WTC11 (cell line): ENCODE measurements at regions not wholly inside any gene's neighbourhood (a gene's known extent, or its start where the extent isn't known, plus 50 kb on each side); places are given as distances from the start of the nearest gene placed in this dataset.

Source experiments
- CREM ChIP-seq: sonication (generic); formaldehyde crosslinking; IDR thresholded peaks from 2 replicates; pipeline ENCODE4 v1.8.1; 2022; ENCODE audit warnings: mild to moderate bottlenecking, missing genetic modification reagents, moderate library complexity
- E2F5 ChIP-seq: sonication (generic); formaldehyde crosslinking; IDR thresholded peaks from 2 replicates; pipeline ENCODE4 v1.8.1; 2022; ENCODE audit warnings: mild to moderate bottlenecking, moderate library complexity, missing genetic modification reagents
- ELF4 ChIP-seq: sonication (generic); formaldehyde crosslinking; IDR thresholded peaks from 2 replicates; pipeline ENCODE4 v1.8.1; 2022; ENCODE audit warnings: low read depth, mild to moderate bottlenecking, moderate library complexity, missing genetic modification reagents
- MAX ChIP-seq: sonication (generic); formaldehyde crosslinking; IDR thresholded peaks from 2 replicates; pipeline ENCODE4 v1.8.0; 2022; ENCODE audit warnings: mild to moderate bottlenecking, missing genetic modification reagents
- STAT6 ChIP-seq: sonication (generic); formaldehyde crosslinking; conservative IDR thresholded peaks from 2 replicates; pipeline ENCODE4 v1.8.1; 2023; ENCODE audit warnings: mild to moderate bottlenecking, low read depth, missing genetic modification reagents, moderate library complexity
- TF ChIP-seq, protein P1 (sequence below): fragments of 200-600 bp; IDR thresholded peaks from 2 replicates; pipeline ENCODE4 v1.8.0; 2022; ENCODE audit warnings: antibody characterized with exemption

DNA sequence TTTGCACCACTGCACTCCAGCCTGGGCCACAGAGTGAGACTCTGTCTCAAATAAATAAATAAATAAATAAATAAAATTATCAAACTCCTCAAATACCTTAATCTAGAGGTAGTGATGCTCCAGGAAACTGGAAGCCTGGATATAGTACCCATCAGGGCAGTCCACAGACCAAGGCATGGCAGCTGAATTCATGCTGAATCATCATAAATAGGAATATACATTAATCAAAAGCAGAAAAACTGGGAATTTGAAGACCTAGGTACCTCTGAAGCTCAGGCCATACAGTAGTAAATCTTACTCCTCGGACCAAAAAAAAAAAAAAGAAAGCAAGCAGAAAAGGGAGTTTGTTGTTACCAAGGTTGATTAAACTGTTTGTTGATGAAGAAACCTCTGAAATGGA is 184.2 kb upstream of the CHODL start:
- TF ChIP-seq, protein P1, sequence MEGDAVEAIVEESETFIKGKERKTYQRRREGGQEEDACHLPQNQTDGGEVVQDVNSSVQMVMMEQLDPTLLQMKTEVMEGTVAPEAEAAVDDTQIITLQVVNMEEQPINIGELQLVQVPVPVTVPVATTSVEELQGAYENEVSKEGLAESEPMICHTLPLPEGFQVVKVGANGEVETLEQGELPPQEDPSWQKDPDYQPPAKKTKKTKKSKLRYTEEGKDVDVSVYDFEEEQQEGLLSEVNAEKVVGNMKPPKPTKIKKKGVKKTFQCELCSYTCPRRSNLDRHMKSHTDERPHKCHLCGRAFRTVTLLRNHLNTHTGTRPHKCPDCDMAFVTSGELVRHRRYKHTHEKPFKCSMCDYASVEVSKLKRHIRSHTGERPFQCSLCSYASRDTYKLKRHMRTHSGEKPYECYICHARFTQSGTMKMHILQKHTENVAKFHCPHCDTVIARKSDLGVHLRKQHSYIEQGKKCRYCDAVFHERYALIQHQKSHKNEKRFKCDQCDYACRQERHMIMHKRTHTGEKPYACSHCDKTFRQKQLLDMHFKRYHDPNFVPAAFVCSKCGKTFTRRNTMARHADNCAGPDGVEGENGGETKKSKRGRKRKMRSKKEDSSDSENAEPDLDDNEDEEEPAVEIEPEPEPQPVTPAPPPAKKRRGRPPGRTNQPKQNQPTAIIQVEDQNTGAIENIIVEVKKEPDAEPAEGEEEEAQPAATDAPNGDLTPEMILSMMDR, result no peak
- TF ChIP-seq MAX (no peak), E2F5 (CRISPR knock-in tag) (no peak), ELF4 (CRISPR knock-in tag) (no peak), CREM (no peak), STAT6 (CRISPR knock-in tag) (no peak)
